Vagina (tissue), 2 donors: ENCODE measurements at regions not wholly inside any gene's neighbourhood (a gene's known extent, or its start where the extent isn't known, plus 50 kb on each side); places are given as distances from the start of the nearest gene placed in this dataset.
"Not testable (repeated sequence)": the region's sequence is repeated elsewhere in the genome, so short reads cannot be mapped to it uniquely, and the experiment has no call there.

Experiments used
- DNase-seq, 2 donors: peaks; one replicate each; pipeline ENCODE4 v3.0.0-alpha.2; 2017; ENCODE audit errors: extremely low spot score in 2 of 2
- H3K27ac ChIP-seq: fragments of 200-600 bp; sonication (generic); one replicate; pipeline ENCODE4 v1.5.1; 2019
- H3K27me3 ChIP-seq: fragments of 200-600 bp; sonication (generic); one replicate; pipeline ENCODE4 v1.5.1; 2019
- H3K36me3 ChIP-seq, 2 donors: fragments of 200-600 bp; sonication (generic); one replicate each; pipeline ENCODE4 v1.5.1; 2017 to 2019
- H3K4me1 ChIP-seq: fragments of 200-600 bp; sonication (generic); one replicate; pipeline ENCODE4 v1.5.1; 2019
- H3K4me3 ChIP-seq, 2 donors: fragments of 200-600 bp; sonication (generic); 1 replicate in 1 of 2; 2 replicates in 1 of 2; pipeline ENCODE4 v1.5.1; 2016 to 2019
- H3K9me3 ChIP-seq: fragments of 200-600 bp; sonication (generic); one replicate; pipeline ENCODE4 v1.5.1; 2019
- CTCF ChIP-seq, 3 experiments: fragments of 450-650 bp in 2 of 3; fragments of 200-600 bp in 1 of 3; sonication (generic) in 1 of 3; IDR thresholded peaks; one replicate each; pipeline ENCODE4 v1.5.1; 2017 to 2019; ENCODE audit warnings: antibody characterized with exemption in 3 of 3, mild to moderate bottlenecking in 2 of 3, moderate library complexity in 2 of 3
- POLR2A ChIP-seq, 2 donors: fragments of 450-650 bp; IDR thresholded peaks; one replicate each; pipeline ENCODE4 v1.6.1; 2017; ENCODE audit warnings: antibody characterized with exemption in 2 of 2, mild to moderate bottlenecking in 2 of 2, moderate library complexity in 2 of 2
- POLR2AphosphoS5 ChIP-seq, 2 donors: sonication (generic); formaldehyde crosslinking; IDR thresholded peaks; one replicate each; pipeline ENCODE4 v1.9.0; 2017; ENCODE audit warnings: antibody characterized with exemption in 2 of 2, mild to moderate bottlenecking in 2 of 2, low read depth in 1 of 2; ENCODE audit not compliant: insufficient read depth in 1 of 2
- intact Hi-C: fragments of 100-400 bp; cut with DNase I; formaldehyde crosslinking; loops from one replicate; pipeline ENCODE4 v1.15.1; 2023

- H3K27ac ChIP-seq: no peak overlapping the region
- DNase-seq: no peak
- intact Hi-C loops: no loop called here
- H3K36me3 ChIP-seq: no peaks in the 10 kb centered on the region
- TF ChIP-seq POLR2AphosphoS5 (IDR thresholded peaks at IDR 0.05; ENCODE audit: insufficient read depth in 1 of 2, low read depth in 1 of 2) (no peak), POLR2A (IDR thresholded peaks at IDR 0.05) (no peak), CTCF (IDR thresholded peaks at IDR 0.05) (no peak)
- H3K4me3 ChIP-seq: no peak overlapping the region
- H3K4me1 ChIP-seq: no peaks in the 10 kb centered on the region
- no peaks in the 10 kb centered on the region for H3K27me3 ChIP-seq
- no peaks in the 10 kb centered on the region for H3K9me3 ChIP-seq
Observed at GRCh38 chr4:27117453-27117852, 256.8 kb downstream of the STIM2 start.

- Histone ChIP-seq H3K27me3 (no peaks in the 10 kb centered on the region), H3K27ac (no peak overlapping the region), H3K36me3 (no peaks in the 10 kb centered on the region), H3K9me3 (no peaks in the 10 kb centered on the region), H3K4me1 (no peaks in the 10 kb centered on the region), H3K4me3 (no peak overlapping the region)
- intact Hi-C loops: no loop called here
- TF ChIP-seq CTCF (IDR thresholded peaks at IDR 0.05): no peak
- TF ChIP-seq POLR2A (IDR thresholded peaks at IDR 0.05): no peak
- no peak for TF ChIP-seq POLR2AphosphoS5 (IDR thresholded peaks at IDR 0.05; ENCODE audit: insufficient read depth in 1 of 2, low read depth in 1 of 2)
- no peak for DNase-seq
Observed at GRCh38 chr4:27119239-27119638, 258.6 kb downstream of the STIM2 start.

- TF ChIP-seq POLR2AphosphoS5 (IDR thresholded peaks at IDR 0.05; ENCODE audit: insufficient read depth in 1 of 2, low read depth in 1 of 2) (no peak), CTCF (IDR thresholded peaks at IDR 0.05) (no peak), POLR2A (IDR thresholded peaks at IDR 0.05) (no peak)
- no peaks in the 10 kb centered on the region for H3K27me3 ChIP-seq
- H3K4me3 ChIP-seq: no peak overlapping the region
- DNase-seq: no peak
- H3K27ac ChIP-seq: no peak overlapping the region
- H3K4me1 ChIP-seq: no peaks in the 10 kb centered on the region
- intact Hi-C loops: no loop called here
- no peaks in the 10 kb centered on the region for H3K36me3 ChIP-seq
- no peaks in the 10 kb centered on the region for H3K9me3 ChIP-seq
Observed at GRCh38 chr4:27121830-27122229, 261.2 kb downstream of the STIM2 start.

GRCh38 chr4:27123123-27123768 is 262.6 kb downstream of the STIM2 start:
- Histone ChIP-seq H3K9me3 (no peaks in the 10 kb centered on the region), H3K27ac (no peak overlapping the region), H3K27me3 (no peaks in the 10 kb centered on the region), H3K4me3 (no peak overlapping the region), H3K36me3 (no peaks in the 10 kb centered on the region), H3K4me1 (no peaks in the 10 kb centered on the region)
- DNase-seq: no peak
- TF ChIP-seq CTCF (IDR thresholded peaks at IDR 0.05): no peak
- no peak for TF ChIP-seq POLR2A (IDR thresholded peaks at IDR 0.05)
- no peak for TF ChIP-seq POLR2AphosphoS5 (IDR thresholded peaks at IDR 0.05; ENCODE audit: insufficient read depth in 1 of 2, low read depth in 1 of 2)
- intact Hi-C loops: no loop called here

GRCh38 chr4:27123769-27124124 is 263.1 kb downstream of the STIM2 start:
- Histone ChIP-seq H3K4me1 (no peaks in the 10 kb centered on the region), H3K27ac (no peak overlapping the region), H3K27me3 (no peaks in the 10 kb centered on the region), H3K36me3 (no peaks in the 10 kb centered on the region), H3K9me3 (no peaks in the 10 kb centered on the region), H3K4me3 (no peak overlapping the region)
- intact Hi-C loops: no loop called here
- DNase-seq: no peak
- no peak for TF ChIP-seq POLR2A (IDR thresholded peaks at IDR 0.05)
- no peak for TF ChIP-seq CTCF (IDR thresholded peaks at IDR 0.05)
- TF ChIP-seq POLR2AphosphoS5 (IDR thresholded peaks at IDR 0.05; ENCODE audit: insufficient read depth in 1 of 2, low read depth in 1 of 2): no peak

GRCh38 chr4:27126895-27127294 is 266.3 kb downstream of the STIM2 start:
- H3K36me3 ChIP-seq, H3K27me3 ChIP-seq, H3K9me3 ChIP-seq, intact Hi-C loops, H3K4me1 ChIP-seq, H3K4me3 ChIP-seq, H3K27ac ChIP-seq, DNase-seq: not testable (repeated sequence)
